ENCODE measurements at regions not wholly inside any gene's neighbourhood (a gene's known extent, or its start where the extent isn't known, plus 50 kb on each side); places are given as distances from the start of the nearest gene placed in this dataset.

GRCh38 chr11:112874980-112875379, 86.2 kb upstream of the NCAM1 start:
- WGBS: 56% methylated on average over 3 of the region's 3 CpGs
- Histone ChIP-seq H3K27me3 (ENCODE audit: control insufficient read depth in 4 of 4, insufficient read depth in 4 of 4, low read length in 3 of 4) (peaks cover 0 to 15% (median 0%) of the 10 kb centered on the region in 4 donors), H3K27ac (ENCODE audit: low read depth in 1 of 2, low read length in 2 of 2) (no peak overlapping the region), H3K36me3 (ENCODE audit: control insufficient read depth in 4 of 4, insufficient read depth in 3 of 4, low read depth in 1 of 4, low read length in 3 of 4) (no peaks in the 10 kb centered on the region), H3K4me3 (ENCODE audit: low read depth in 1 of 3, low read length in 3 of 3) (no peak overlapping the region), H3K4me1 (ENCODE audit: control insufficient read depth in 4 of 4, insufficient read depth in 4 of 4, low read length in 3 of 4) (no peaks in the 10 kb centered on the region), H3K9me3 (ENCODE audit: control insufficient read depth in 4 of 4, low read length in 3 of 4) (no peaks in the 10 kb centered on the region), H3K9ac (ENCODE audit: low read depth in 1 of 2, low read length in 2 of 2) (no peak overlapping the region)
- no peak for TF ChIP-seq ATF3 (IDR thresholded peaks at IDR 0.05)
- TF ChIP-seq FOXA2 (IDR thresholded peaks at IDR 0.05): no peak
- TF ChIP-seq REST (IDR thresholded peaks at IDR 0.05): no peak
- TF ChIP-seq HNF4A (conservative IDR thresholded peaks at IDR 0.05): no peak
- TF ChIP-seq ZBTB33 (IDR thresholded peaks at IDR 0.05): no peak
- no peak for TF ChIP-seq FOXA1 (IDR thresholded peaks at IDR 0.05)
- TF ChIP-seq SP1 (IDR thresholded peaks at IDR 0.05): no peak
- TF ChIP-seq RXRA (IDR thresholded peaks at IDR 0.05): no peak
- TF ChIP-seq JUND (IDR thresholded peaks at IDR 0.05): no peak
- no peak for TF ChIP-seq EGR1 (IDR thresholded peaks at IDR 0.05; ENCODE audit: low read depth in 2 of 2)
- DNase-seq (ENCODE audit: low spot score): no peak

- Histone ChIP-seq H3K36me3 (ENCODE audit: control insufficient read depth in 4 of 4, insufficient read depth in 3 of 4, low read depth in 1 of 4, low read length in 3 of 4) (no peaks in the 10 kb centered on the region), H3K27me3 (ENCODE audit: control insufficient read depth in 4 of 4, insufficient read depth in 4 of 4, low read length in 3 of 4) (peaks cover 0 to 4% (median 0%) of the 10 kb centered on the region in 4 donors), H3K9me3 (ENCODE audit: control insufficient read depth in 4 of 4, low read length in 3 of 4) (no peaks in the 10 kb centered on the region), H3K4me1 (ENCODE audit: control insufficient read depth in 4 of 4, insufficient read depth in 4 of 4, low read length in 3 of 4) (no peaks in the 10 kb centered on the region), H3K9ac (ENCODE audit: low read depth in 1 of 2, low read length in 2 of 2) (no peak overlapping the region), H3K4me3 (ENCODE audit: low read depth in 1 of 3, low read length in 3 of 3) (no peak overlapping the region), H3K27ac (ENCODE audit: low read depth in 1 of 2, low read length in 2 of 2) (no peak overlapping the region)
- 46% methylated on average over 11 of the region's 11 CpGs for WGBS
- no peak for TF ChIP-seq TAF1 (conservative IDR thresholded peaks at IDR 0.05)
- DNase-seq (ENCODE audit: low spot score): no peak
Observed at GRCh38 chr11:112877581-112877980, 83.6 kb upstream of the NCAM1 start.

GRCh38 chr11:112878033-112878601, 83.1 kb upstream of the NCAM1 start:
- Histone ChIP-seq H3K9me3 (ENCODE audit: control insufficient read depth in 4 of 4, low read length in 3 of 4) (no peaks in the 10 kb centered on the region), H3K4me1 (ENCODE audit: control insufficient read depth in 4 of 4, insufficient read depth in 4 of 4, low read length in 3 of 4) (no peaks in the 10 kb centered on the region), H3K36me3 (ENCODE audit: control insufficient read depth in 4 of 4, insufficient read depth in 3 of 4, low read depth in 1 of 4, low read length in 3 of 4) (no peaks in the 10 kb centered on the region), H3K9ac (ENCODE audit: low read depth in 1 of 2, low read length in 2 of 2) (no peak overlapping the region), H3K27me3 (ENCODE audit: control insufficient read depth in 4 of 4, insufficient read depth in 4 of 4, low read length in 3 of 4) (peaks cover 0 to 3% (median 0%) of the 10 kb centered on the region in 4 donors), H3K4me3 (ENCODE audit: low read depth in 1 of 3, low read length in 3 of 3) (no peak overlapping the region), H3K27ac (ENCODE audit: low read depth in 1 of 2, low read length in 2 of 2) (no peak overlapping the region)
- WGBS: 69% methylated on average over 7 of the region's 7 CpGs
- no peak for DNase-seq (ENCODE audit: low spot score)
- TF ChIP-seq RAD21 (IDR thresholded peaks at IDR 0.05) (no peak), YY1 (IDR thresholded peaks at IDR 0.05) (no peak), ATF3 (IDR thresholded peaks at IDR 0.05) (no peak), FOXA2 (IDR thresholded peaks at IDR 0.05) (no peak), NR2F2 (IDR thresholded peaks at IDR 0.05) (no peak), ZBTB33 (IDR thresholded peaks at IDR 0.05) (no peak), TAF1 (conservative IDR thresholded peaks at IDR 0.05) (no peak), RXRA (IDR thresholded peaks at IDR 0.05) (no peak), SP1 (IDR thresholded peaks at IDR 0.05) (no peak), JUND (IDR thresholded peaks at IDR 0.05) (no peak), HNF4A (conservative IDR thresholded peaks at IDR 0.05) (no peak), FOXA1 (IDR thresholded peaks at IDR 0.05) (no peak), GABPA (IDR thresholded peaks at IDR 0.05 in 1 of 2, conservative IDR thresholded peaks at IDR 0.05 in 1 of 2) (no peak), MAX (IDR thresholded peaks at IDR 0.05) (no peak)

Data from liver (tissue), 7 donors.